ENCODE measurements at regions not wholly inside any gene's neighbourhood (a gene's known extent, or its start where the extent isn't known, plus 50 kb on each side); places are given as distances from the start of the nearest gene placed in this dataset.
"Not testable (repeated sequence)": the region's sequence is repeated elsewhere in the genome, so short reads cannot be mapped to it uniquely, and the experiment has no call there.

- DNase-seq (ENCODE audit: low spot score) = not testable (repeated sequence)
Measured at GRCh38 chr2:95727420-95727819, 135.6 kb downstream of the TRIM43 start.

GRCh38 chr2:95728878-95729596 is 137.2 kb downstream of the TRIM43 start:
- DNase-seq (ENCODE audit: low spot score) = peak; percentile 90

- no peak for DNase-seq (ENCODE audit: low spot score)
Measured at GRCh38 chr2:95729597-95729955, 137.8 kb downstream of the TRIM43 start.

GRCh38 chr2:95730813-95731212 is 139.0 kb downstream of the TRIM43 start:
- peak; percentile 10 for DNase-seq (ENCODE audit: low spot score)

- DNase-seq (ENCODE audit: low spot score) = no peak
Measured at GRCh38 chr2:95734976-95735890, 143.4 kb downstream of the TRIM43 start.

GRCh38 chr2:95738301-95738700 is 146.5 kb downstream of the TRIM43 start:
- no peak for DNase-seq (ENCODE audit: low spot score)

GRCh38 chr2:95752126-95752525 is 160.3 kb downstream of the TRIM43 start:
- DNase-seq (ENCODE audit: low spot score) = not testable (repeated sequence)

- peak; percentile 6 for DNase-seq (ENCODE audit: low spot score)
Measured at GRCh38 chr2:95753812-95754211, 162.0 kb downstream of the TRIM43 start.

GRCh38 chr2:95754213-95754612 is 162.4 kb downstream of the TRIM43 start:
- DNase-seq (ENCODE audit: low spot score) = not testable (repeated sequence)

- not testable (repeated sequence) for DNase-seq (ENCODE audit: low spot score)
Measured at GRCh38 chr2:95754819-95755563, 163.2 kb downstream of the TRIM43 start.

- not testable (repeated sequence) for DNase-seq (ENCODE audit: low spot score)
Measured at GRCh38 chr2:95755956-95756669, 164.3 kb downstream of the TRIM43 start.

- no peak for DNase-seq (ENCODE audit: low spot score)
Measured at GRCh38 chr2:95757988-95758387, 166.2 kb downstream of the TRIM43 start.

GRCh38 chr2:95759481-95760246 is 167.9 kb downstream of the TRIM43 start:
- no peak for DNase-seq (ENCODE audit: low spot score)

GRCh38 chr2:95760806-95761525 is 169.2 kb downstream of the TRIM43 start:
- DNase-seq (ENCODE audit: low spot score) = peak; percentile 76

GRCh38 chr2:95761556-95761955 is 169.8 kb downstream of the TRIM43 start:
- DNase-seq (ENCODE audit: low spot score) = no peak

GRCh38 chr2:95762023-95763021 is 170.5 kb downstream of the TRIM43 start:
- DNase-seq (ENCODE audit: low spot score) = not testable (repeated sequence)

GRCh38 chr2:95763074-95763473 is 171.3 kb downstream of the TRIM43 start:
- DNase-seq (ENCODE audit: low spot score) = not testable (repeated sequence)

GRCh38 chr2:95764966-95765365 is 173.2 kb downstream of the TRIM43 start:
- DNase-seq (ENCODE audit: low spot score) = not testable (repeated sequence)
